Right lobe of liver (tissue), 4 donors: ENCODE measurements at regions not wholly inside any gene's neighbourhood (a gene's known extent, or its start where the extent isn't known, plus 50 kb on each side); places are given as distances from the start of the nearest gene placed in this dataset.

Experiments
- POLR2A ChIP-seq: fragments of 450-650 bp; IDR thresholded peaks from one replicate; pipeline ENCODE4 v1.6.1; 2017; ENCODE audit warnings: antibody characterized with exemption, mild to moderate bottlenecking
- TF ChIP-seq, protein P1 (sequence below), 4 donors: fragments of 200-600 bp in 3 of 4; fragments of 450-650 bp in 1 of 4; IDR thresholded peaks; one replicate each; pipeline versions ENCODE4 v1.5.1 to v1.8.0; 2016 to 2022; ENCODE audit warnings: antibody characterized with exemption in 4 of 4, mild to moderate bottlenecking in 2 of 4
- donor health status: DM: no; HTN: no; CAD: no.
- donor health status: DM: no; HTN: no; CAD: no.
- donor health status: DM: no; HTN: yes; CAD: no.

DNA sequence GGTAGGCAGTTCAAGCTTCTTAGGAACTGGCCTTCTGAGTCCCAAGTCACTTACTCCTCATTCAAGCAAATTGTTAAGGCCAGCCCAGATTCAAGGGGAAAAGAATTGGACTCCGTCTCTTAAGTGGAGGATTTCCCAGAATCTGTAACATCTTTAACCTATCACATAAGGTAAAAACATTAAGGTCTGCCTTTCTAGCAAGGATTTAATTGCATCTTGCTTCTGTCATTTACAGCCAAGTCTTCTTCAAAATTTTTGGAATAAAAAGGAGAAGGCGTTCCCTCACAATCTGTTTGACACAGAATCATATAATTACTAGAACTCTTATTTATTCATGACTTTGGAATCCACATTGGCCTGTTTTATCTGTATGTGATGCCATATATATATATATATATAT is 56.5 kb upstream of the ADORA2B start:
- no peak for TF ChIP-seq POLR2A
- TF ChIP-seq, protein P1, sequence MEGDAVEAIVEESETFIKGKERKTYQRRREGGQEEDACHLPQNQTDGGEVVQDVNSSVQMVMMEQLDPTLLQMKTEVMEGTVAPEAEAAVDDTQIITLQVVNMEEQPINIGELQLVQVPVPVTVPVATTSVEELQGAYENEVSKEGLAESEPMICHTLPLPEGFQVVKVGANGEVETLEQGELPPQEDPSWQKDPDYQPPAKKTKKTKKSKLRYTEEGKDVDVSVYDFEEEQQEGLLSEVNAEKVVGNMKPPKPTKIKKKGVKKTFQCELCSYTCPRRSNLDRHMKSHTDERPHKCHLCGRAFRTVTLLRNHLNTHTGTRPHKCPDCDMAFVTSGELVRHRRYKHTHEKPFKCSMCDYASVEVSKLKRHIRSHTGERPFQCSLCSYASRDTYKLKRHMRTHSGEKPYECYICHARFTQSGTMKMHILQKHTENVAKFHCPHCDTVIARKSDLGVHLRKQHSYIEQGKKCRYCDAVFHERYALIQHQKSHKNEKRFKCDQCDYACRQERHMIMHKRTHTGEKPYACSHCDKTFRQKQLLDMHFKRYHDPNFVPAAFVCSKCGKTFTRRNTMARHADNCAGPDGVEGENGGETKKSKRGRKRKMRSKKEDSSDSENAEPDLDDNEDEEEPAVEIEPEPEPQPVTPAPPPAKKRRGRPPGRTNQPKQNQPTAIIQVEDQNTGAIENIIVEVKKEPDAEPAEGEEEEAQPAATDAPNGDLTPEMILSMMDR (IDR thresholded peaks at IDR 0.05), result no peak
